ENCODE measurements at regions not wholly inside any gene's neighbourhood (a gene's known extent, or its start where the extent isn't known, plus 50 kb on each side); places are given as distances from the start of the nearest gene placed in this dataset.
A peak's percentile ranks its signal among the peaks of the same experiment; 100 is the strongest.
"Not testable (repeated sequence)": the region's sequence is repeated elsewhere in the genome, so short reads cannot be mapped to it uniquely, and the experiment has no call there.

DNA sequence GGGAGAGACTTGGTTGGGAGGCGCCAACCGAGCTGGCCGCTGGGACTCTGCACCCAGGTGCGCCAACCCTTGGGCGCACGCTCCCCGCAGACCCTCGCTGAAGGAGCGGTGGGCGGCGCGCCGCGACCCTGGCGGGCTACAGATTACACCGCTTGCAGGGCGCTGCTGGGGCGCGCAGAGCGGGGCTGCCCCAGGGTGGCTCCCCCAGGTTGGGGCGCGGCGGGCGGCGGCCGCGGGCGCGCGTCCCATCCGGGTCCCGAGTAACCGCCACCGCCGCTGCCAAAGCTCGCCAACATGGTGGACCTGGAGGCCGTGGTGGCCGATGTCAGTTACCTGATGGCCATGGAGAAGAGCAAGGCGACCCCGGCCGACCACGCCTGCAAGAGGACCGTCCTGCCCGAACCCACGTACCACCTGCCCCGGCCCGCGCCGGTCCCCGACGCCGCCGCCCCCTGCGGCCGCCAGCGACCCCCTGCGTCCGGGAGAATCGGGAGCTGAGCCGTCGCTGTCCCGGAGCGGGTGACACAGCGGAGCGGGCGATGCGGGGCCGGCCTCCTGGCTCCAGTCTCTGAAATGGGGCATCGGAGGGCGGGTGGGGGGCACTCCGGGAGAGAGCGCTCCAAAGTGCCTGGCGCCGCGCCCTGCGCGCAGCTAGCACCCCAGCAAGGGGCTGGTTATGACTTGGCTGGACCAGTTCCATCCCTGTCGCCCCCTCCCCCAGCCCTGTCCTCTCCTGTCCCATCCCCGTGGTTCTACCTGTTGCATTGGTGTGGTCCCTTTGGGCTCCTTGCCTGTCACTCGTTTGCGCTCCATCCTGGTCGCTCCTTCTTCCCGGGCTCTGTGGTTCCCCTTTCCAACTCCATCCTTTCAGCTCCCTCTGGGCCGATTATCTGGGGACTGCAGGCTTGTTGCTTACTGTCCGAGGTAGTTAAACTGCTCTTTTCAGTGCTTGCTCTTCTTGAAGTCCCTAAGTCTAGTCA lies 143.3 kb upstream of the GRK3 start:
- no peak for DNase-seq

DNA sequence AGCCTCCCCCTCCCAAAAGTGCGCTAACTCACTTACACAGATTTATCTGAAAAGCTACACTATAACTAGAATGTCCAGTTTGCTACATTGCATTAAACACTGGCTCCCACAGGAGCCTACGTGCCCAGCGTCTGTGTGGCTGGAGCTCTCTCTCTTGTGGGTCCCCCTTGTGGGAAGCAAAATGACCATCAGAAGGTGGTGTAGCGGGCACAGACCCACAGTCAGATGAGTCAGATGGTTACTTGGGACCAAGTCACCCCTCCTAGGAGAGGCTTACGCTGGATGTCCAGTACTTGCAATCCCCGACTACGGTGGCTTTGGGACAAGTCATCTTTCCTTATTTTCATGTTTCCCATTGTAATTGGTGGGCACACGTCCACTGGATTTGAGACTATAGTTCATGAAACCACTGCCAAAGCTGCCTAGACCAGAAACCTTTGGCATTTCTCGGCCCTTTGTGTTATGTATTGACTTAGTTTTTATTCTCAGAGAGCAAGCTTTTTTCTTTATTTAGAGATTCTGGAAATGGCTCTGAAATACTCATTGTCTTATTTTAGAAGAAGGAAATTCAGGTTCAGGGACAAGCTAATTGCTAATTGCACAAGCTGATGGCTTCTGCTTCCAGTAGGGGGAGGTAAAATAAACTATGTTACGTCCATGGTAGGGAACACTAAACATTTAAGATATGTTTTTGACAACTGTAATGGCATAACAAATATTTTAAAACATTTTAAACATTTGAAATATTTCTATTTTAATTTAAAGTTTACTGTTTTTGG lies 137.8 kb upstream of the GRK3 start:
- not testable (repeated sequence) for DNase-seq

DNA sequence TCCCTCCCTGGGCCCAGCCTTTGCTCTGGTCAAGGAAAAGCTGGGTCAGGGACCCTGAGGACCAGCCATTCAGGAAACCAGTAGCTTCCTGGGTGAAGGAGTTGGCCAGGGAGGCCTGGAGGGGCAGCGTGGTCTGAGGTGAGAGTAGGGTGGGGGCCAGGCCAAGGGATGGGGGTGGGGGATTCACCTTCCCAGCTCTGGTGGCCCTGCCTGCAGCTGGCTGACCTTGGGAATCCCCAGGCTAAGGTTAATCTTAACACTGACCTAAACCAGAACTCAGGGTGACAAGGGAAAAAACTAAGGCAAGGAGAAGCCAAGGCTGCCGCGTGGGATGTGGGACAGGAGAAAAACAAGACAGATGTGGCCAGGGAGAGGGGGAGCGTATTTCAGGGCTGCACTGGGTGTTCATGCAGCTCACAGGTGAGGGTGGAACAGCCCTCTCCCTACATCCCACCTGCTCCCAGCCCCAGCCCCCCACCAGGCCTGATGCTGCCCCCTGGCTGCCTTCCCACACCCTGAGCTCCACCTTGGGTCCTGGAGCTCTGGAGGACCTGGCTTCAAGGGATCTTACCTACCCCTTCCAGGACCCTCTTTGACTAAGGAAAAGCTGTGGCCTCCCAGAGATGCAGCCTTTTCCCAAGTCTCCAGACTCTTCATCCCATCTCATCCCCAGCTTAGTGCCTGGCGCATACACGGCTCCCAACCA lies 132.7 kb upstream of the GRK3 start:
- DNase-seq: not testable (repeated sequence)

- not testable (repeated sequence) for DNase-seq
Observed at GRCh38 chr22:25433381-25433970, 131.0 kb upstream of the GRK3 start.

GRCh38 chr22:25437414-25438160 lies 126.9 kb upstream of the GRK3 start:
- DNase-seq: no peak

GRCh38 chr22:25447067-25447685 lies 117.3 kb upstream of the GRK3 start:
- DNase-seq: no peak

- peak; percentile 79 for DNase-seq
Observed at GRCh38 chr22:25447686-25448434, 116.6 kb upstream of the GRK3 start.

DNA sequence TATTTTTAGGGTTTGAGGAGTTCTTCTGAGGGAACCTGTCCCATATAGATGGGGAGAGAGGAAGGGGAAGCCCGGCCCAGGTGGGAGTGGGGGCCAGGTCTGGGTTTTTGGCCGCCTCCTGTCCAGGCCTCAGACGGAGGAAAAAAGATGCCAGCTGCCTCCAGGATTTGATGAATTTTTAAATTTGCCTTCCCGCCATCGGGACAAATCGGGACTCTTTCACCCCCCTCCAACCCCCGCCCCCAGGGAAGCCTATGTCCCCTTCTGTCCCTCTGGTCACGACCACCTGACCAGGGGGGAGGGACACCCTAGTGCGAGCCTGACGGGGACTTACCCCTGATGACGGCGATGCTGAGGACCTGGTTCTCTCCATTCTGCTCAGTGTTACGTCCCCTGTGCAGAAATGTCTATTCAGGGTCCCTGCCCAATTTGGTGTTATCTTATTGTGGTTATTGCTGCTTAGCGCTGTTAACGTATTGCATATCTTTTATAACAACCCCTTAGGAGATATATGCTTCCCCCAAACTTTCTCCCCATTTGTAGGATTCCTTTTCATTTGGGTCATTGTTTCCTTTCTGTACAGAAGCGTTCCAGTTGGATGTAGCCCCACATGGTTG lies 115.9 kb upstream of the GRK3 start:
- DNase-seq: peak; percentile 2

- no peak for DNase-seq
Observed at GRCh38 chr22:25449781-25450317, 114.6 kb upstream of the GRK3 start.

DNA sequence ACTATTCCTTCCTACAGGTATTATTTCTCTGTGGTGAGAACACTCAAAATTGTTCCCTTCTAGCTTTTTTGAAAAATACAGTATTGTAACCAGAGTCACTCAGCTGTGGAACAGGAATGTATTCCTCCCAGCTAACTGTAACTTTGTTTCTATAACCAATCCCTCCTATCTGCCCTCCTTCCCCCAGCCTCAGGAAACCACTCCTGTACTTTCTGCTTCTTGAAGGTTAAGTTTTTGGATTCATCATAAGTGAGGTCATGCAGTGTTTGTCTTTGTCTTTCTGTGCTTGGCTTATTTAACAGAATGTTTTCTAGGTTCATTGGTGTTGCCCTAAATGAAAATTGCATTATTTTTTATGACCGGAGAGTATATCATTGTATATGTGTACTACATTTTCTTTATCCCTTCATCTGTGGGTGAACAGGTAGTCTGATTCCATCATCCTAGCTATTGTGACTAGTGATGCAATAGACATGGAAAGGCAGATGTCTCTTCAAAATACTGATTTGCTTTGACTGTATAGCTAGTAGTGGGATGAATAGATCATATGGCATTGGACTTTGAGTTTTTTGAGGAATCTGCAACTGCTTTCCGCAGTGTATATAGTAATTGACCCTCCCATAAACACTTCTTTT lies 112.9 kb upstream of the GRK3 start:
- DNase-seq: no peak

DNA sequence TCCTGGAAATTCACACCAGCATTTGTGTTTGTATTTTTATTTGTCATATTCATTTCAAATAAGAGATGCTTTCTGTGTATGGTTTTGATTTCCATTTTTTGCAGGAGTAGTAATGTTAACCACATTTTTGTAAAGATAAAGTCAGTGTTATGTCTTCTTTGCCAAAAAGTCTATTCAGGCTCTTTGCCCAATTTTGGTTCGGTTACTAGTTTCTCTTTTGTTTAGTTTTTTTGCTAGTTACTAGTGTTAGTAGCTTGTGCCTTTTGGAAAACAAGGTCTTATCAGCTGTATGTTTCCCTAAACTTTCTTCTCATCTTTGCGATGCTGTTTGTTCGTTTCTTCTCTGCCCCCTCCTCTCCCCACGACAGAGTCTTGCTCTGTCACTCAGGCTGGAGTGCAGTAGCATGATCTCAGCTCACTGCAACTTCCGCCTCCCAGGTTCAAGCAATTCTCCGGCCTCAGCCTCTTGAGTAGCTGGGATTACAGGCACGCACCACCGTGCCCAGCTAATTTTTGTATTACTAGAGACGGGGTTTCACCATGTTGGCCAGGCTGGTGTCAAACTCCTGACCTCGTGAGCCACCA lies 112.3 kb upstream of the GRK3 start:
- no peak for DNase-seq

- DNase-seq: no peak
Observed at GRCh38 chr22:25453058-25453457, 111.4 kb upstream of the GRK3 start.

GRCh38 chr22:25453557-25453956 lies 110.9 kb upstream of the GRK3 start:
- no peak for DNase-seq

- not testable (repeated sequence) for DNase-seq
Observed at GRCh38 chr22:25456300-25457043, 108.0 kb upstream of the GRK3 start.

DNA sequence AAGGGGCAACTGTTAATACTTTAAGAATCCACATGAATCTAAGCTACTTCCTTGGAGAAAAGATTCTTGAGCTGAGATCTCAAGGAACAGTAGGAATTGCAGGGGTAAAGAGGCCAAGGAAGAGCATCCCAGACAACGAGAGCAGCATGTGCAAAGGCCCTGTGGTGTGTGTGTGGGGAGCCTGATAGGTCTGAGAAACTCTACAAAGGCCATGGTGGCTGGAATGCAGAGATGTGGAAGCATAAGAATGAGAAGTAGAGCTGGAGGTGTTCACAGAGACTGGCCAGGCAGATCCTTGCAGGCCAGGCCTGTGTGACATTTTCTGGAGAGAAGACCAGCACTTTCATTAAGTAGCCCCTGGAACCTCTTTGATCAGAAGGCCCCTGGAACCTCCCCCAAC lies 105.8 kb upstream of the GRK3 start:
- DNase-seq: not testable (repeated sequence)

DNA sequence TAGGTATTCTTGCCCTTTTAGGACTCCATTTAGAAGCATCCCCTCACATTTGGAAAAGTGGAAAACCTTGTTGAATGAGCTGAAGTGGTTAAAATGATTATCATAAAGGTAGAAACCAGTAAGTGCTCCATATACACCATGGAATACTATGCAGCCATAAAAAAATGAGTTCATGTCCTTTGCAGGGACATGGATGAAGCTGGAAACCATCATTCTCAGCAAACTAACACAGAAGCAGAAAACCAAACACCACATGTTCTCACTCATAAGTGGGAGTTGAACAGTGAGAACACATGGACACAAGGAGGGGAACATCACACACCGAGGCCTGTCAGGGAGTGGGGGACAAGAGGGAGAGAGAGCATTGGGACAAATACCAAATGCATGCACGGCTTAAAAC lies 103.8 kb upstream of the GRK3 start:
- not testable (repeated sequence) for DNase-seq

- no peak for DNase-seq
Observed at GRCh38 chr22:25461301-25461700, 103.2 kb upstream of the GRK3 start.

Data from NK-92 treated with Interleukin-12 subunit alpha and Interleukin-12 subunit beta, amount 100 ng/mL, for 24 hours (cell line).